K562 (cell line): ENCODE measurements at regions not wholly inside any gene's neighbourhood (a gene's known extent, or its start where the extent isn't known, plus 50 kb on each side); places are given as distances from the start of the nearest gene placed in this dataset.

Source experiments
- ATAC-seq: fragments of 200-7000 bp; cut with Tn5 transposase; 3 replicates; pipeline ENCODE4 v1.9.1; 2020; ENCODE audit warnings: moderate library complexity
- BruUV-seq: library from RNA; stranded (reverse); fragments of 400-500 nt; replicated peaks from 2 replicates; lab custom pipeline; 2021; lab: Mats Ljungman, UMichigan
- CTCF ChIA-PET: fragments of 300-600 bp; formaldehyde crosslinking; extraction: SDS; loops from one replicate; lab custom pipeline; 2021; ENCODE audit warnings: low intra/inter-chr PET ratio; lab: Yijun Ruan, JAX
- POLR2A ChIA-PET: fragments of 300-600, 350-650 bp; sonication (Branson Sonifier 250); formaldehyde crosslinking; extraction: SDS; loops from one replicate; lab custom pipeline; 2021; ENCODE audit warnings: antibody characterized with exemption, inconsistent platforms; lab: Yijun Ruan, JAX
- DNase-seq, 4 experiments: peaks; one replicate each; pipeline versions ENCODE4 v3.0.0 to v3.0.0-alpha.2; 2011 to 2018; ENCODE audit warnings: low spot score in 3 of 4, mixed read lengths in 3 of 4; ENCODE audit errors: extremely low read depth in 1 of 4
- FAIRE-seq: peaks from 2 replicates; lab custom pipeline; 2011; peaks lifted over from hg19 to GRCh38; lab: Jason Lieb, UNC
- H2AFZ ChIP-seq: 2 replicates; pipeline ENCODE4 v1.6.0; 2011; ENCODE audit warnings: low read depth, low read length, control low read depth, inconsistent platforms
- H3K27ac ChIP-seq: fragments of 200-600 bp; 3 replicates; pipeline ENCODE4 v1.8.0; 2011; ENCODE audit warnings: low read depth, mild to moderate bottlenecking, control low read depth, inconsistent platforms, low read length, moderate library complexity, mixed read lengths; ENCODE audit errors: extremely low read depth
- H3K27me3 ChIP-seq, 2 experiments: fragments of 300-600 bp in 1 of 2; 2 replicates in 1 of 2; 3 replicates in 1 of 2; pipeline versions ENCODE4 v1.6.0 to v1.8.0; 2011; ENCODE audit warnings: inconsistent platforms in 2 of 2, low read length in 2 of 2, mild to moderate bottlenecking in 1 of 2, mixed read lengths in 1 of 2, moderate library complexity in 1 of 2; ENCODE audit not compliant: control insufficient read depth in 2 of 2, insufficient read depth in 2 of 2
- H3K36me3 ChIP-seq: fragments of 300-600 bp; 3 replicates; pipeline ENCODE4 v1.8.0; 2011; ENCODE audit warnings: mild to moderate bottlenecking, low read length, inconsistent platforms; ENCODE audit not compliant: control insufficient read depth, insufficient read depth
- H3K4me1 ChIP-seq, 2 experiments: fragments of 200-600 bp in 1 of 2; replicated peaks in 1 of 2; 2 replicates in 1 of 2; 3 replicates in 1 of 2; pipeline versions ENCODE4 v1.5.1 to v1.8.0; 2011; ENCODE audit warnings: inconsistent platforms in 2 of 2, low read length in 2 of 2, mild to moderate bottlenecking in 1 of 2, mixed read lengths in 1 of 2, moderate library complexity in 1 of 2; ENCODE audit not compliant: control insufficient read depth in 2 of 2, insufficient read depth in 2 of 2
- H3K4me2 ChIP-seq: 2 replicates; pipeline ENCODE4 v1.6.1; 2011; ENCODE audit warnings: low read length, control low read depth, inconsistent platforms, mixed read lengths; ENCODE audit not compliant: insufficient read depth
- H3K4me3 ChIP-seq: fragments of 200-600 bp; sonication (generic), shearing (Covaris generic); 2 replicates; pipeline ENCODE4 v1.5.1; 2016; ENCODE audit warnings: control low read depth, inconsistent platforms
- H3K79me2 ChIP-seq: fragments of 200-600 bp; 3 replicates; pipeline ENCODE4 v1.8.0; 2011; ENCODE audit warnings: low read length, inconsistent platforms; ENCODE audit not compliant: control insufficient read depth, insufficient read depth
- H3K9ac ChIP-seq, 2 experiments: 2 replicates each; pipeline versions ENCODE4 v1.6.0 to v1.6.1; 2011; ENCODE audit warnings: low read depth in 2 of 2, low read length in 2 of 2, control low read depth in 1 of 2, inconsistent platforms in 1 of 2, mild to moderate bottlenecking in 1 of 2, mixed read lengths in 1 of 2; ENCODE audit not compliant: insufficient read depth in 1 of 2
- H3K9me1 ChIP-seq: one replicate; pipeline ENCODE4 v1.6.0; 2011; ENCODE audit warnings: inconsistent platforms, mild to moderate bottlenecking, low read length, moderate library complexity; ENCODE audit not compliant: control insufficient read depth, insufficient read depth
- H3K9me3 ChIP-seq: replicated peaks from 2 replicates; pipeline ENCODE4 v1.5.1; 2011; ENCODE audit warnings: low read depth, low read length, inconsistent platforms; ENCODE audit not compliant: control insufficient read depth, insufficient read depth
- H4K20me1 ChIP-seq: replicated peaks from 2 replicates; pipeline ENCODE4 v1.6.1; 2011; ENCODE audit warnings: low read length, inconsistent platforms, mixed read lengths; ENCODE audit not compliant: control insufficient read depth, insufficient read depth
- BHLHE40 ChIP-seq: IDR thresholded peaks from 2 replicates; pipeline ENCODE4 v1.6.1; 2011; ENCODE audit warnings: low read length, improper control_type of control experiment
- CBX5 ChIP-seq: IDR thresholded peaks from 2 replicates; pipeline ENCODE4 v1.6.1; 2014; ENCODE audit warnings: low read depth, borderline replicate concordance
- CEBPZ ChIP-seq: fragments of 150-350 bp; IDR thresholded peaks from 2 replicates; pipeline ENCODE4 v1.6.1; 2014; ENCODE audit warnings: low read depth, mild to moderate bottlenecking, low read length, borderline replicate concordance
- DLX4 ChIP-seq: fragments of 250-450 bp; sonication (Bioruptor Pico); IDR thresholded peaks from 2 replicates; pipeline ENCODE4 v1.6.1; 2021; ENCODE audit warnings: mild to moderate bottlenecking
- EWSR1 ChIP-seq: fragments of 450-650 bp; IDR thresholded peaks from 2 replicates; pipeline ENCODE4 v1.6.1; 2018; ENCODE audit warnings: borderline replicate concordance, mild to moderate bottlenecking, low read depth, moderate library complexity; ENCODE audit not compliant: partially characterized antibody
- GABPB1 ChIP-seq: sonication (generic); formaldehyde crosslinking; IDR thresholded peaks from 2 replicates; pipeline ENCODE4 v1.8.0; 2022; ENCODE audit warnings: mild to moderate bottlenecking, missing genetic modification reagents
- GTF2F1 ChIP-seq: IDR thresholded peaks from 2 replicates; pipeline ENCODE4 v1.6.1; 2011; ENCODE audit warnings: low read depth, low read length, improper control_type of control experiment
- NBN ChIP-seq: fragments of 450-650 bp; IDR thresholded peaks from 2 replicates; pipeline ENCODE4 v1.6.1; 2016; ENCODE audit warnings: low read depth, mild to moderate bottlenecking
- NFYB ChIP-seq: IDR thresholded peaks from 2 replicates; pipeline ENCODE4 v1.6.1; 2011; ENCODE audit warnings: mild to moderate bottlenecking, moderate library complexity; ENCODE audit not compliant: insufficient read length; ENCODE audit errors: extremely low read depth
- RAD51 ChIP-seq: fragments of 450-650 bp; IDR thresholded peaks from 2 replicates; pipeline ENCODE4 v1.7.1; 2016; ENCODE audit warnings: low read depth, mild to moderate bottlenecking, borderline replicate concordance
- RCOR1 ChIP-seq, 2 experiments: IDR thresholded peaks; 2 replicates each; pipeline ENCODE4 v1.6.1; 2012; ENCODE audit warnings: low read depth in 2 of 2, low read length in 2 of 2, borderline replicate concordance in 1 of 2, improper control_type of control experiment in 1 of 2
- SIN3B ChIP-seq: fragments of 450-650 bp; IDR thresholded peaks from 2 replicates; pipeline ENCODE4 v1.6.1; 2017; ENCODE audit warnings: low read depth, mild to moderate bottlenecking, moderate library complexity
- SLC30A9 ChIP-seq: fragments of 250-450 bp; sonication (Bioruptor Pico); IDR thresholded peaks from 2 replicates; pipeline ENCODE4 v1.8.0; 2022; ENCODE audit warnings: mild to moderate bottlenecking, moderate library complexity
- SP2 ChIP-seq: IDR thresholded peaks from 2 replicates; pipeline ENCODE4 v1.6.1; 2011; ENCODE audit warnings: mild to moderate bottlenecking, low read depth, low read length, moderate library complexity; ENCODE audit not compliant: poor library complexity, severe bottlenecking; ENCODE audit errors: extremely low read depth
- SREBF1 ChIP-seq: fragments of 150-350 bp; IDR thresholded peaks from 2 replicates; pipeline ENCODE4 v1.6.1; 2014; ENCODE audit warnings: antibody characterized with exemption, low read depth, low read length, borderline replicate concordance
- TAF1 ChIP-seq: IDR thresholded peaks from 2 replicates; pipeline ENCODE4 v1.6.1; 2011; ENCODE audit warnings: mild to moderate bottlenecking, low read length, moderate library complexity; ENCODE audit not compliant: insufficient read depth, control insufficient read depth, severe bottlenecking; ENCODE audit errors: extremely low read depth
- ZNF140 ChIP-seq: fragments of 250-450 bp; sonication (Bioruptor Pico); IDR thresholded peaks from 2 replicates; pipeline ENCODE4 v1.8.0; 2021; ENCODE audit warnings: moderate library complexity, mild to moderate bottlenecking, inconsistent platforms
- ZNF175 ChIP-seq: fragments of 200-800 bp; sonication (Bioruptor generic); IDR thresholded peaks from 2 replicates; pipeline ENCODE4 v1.6.1; 2016; ENCODE audit warnings: low read depth, mild to moderate bottlenecking, missing genetic modification characterization, missing compliant biosample characterization
- WGBS: fragments of 100-300 bp; shearing (Covaris generic); methylation state at CpG from one replicate; pipeline ENCODE4 v1.1.6; 2016; ENCODE audit warnings: low coverage, mixed read lengths; ENCODE audit not compliant: insufficient coverage; ENCODE audit errors: missing lambda C conversion rate; 5-methylcytosine and 5-hydroxymethylcytosine counted together
- in situ Hi-C: fragments of 300-500 bp; cut with MboI; formaldehyde crosslinking; loops from 4 replicates; pipeline ENCODE4 v1.15.0; 2018; ENCODE audit warnings: inconsistent platforms, mixed read lengths
- intact Hi-C: fragments of 100-400 bp; cut with micrococcal nuclease; formaldehyde crosslinking; loops from 2 replicates; pipeline ENCODE4 v1.14.2; 2022

GRCh38 chr10:107741971-107742370, 577.5 kb upstream of the SORCS1 start:
- no peak for ATAC-seq
- Histone ChIP-seq H3K4me1 (no peaks in the 10 kb centered on the region), H3K27me3 (no peaks in the 10 kb centered on the region), H3K27ac (no peak overlapping the region), H2AFZ (no peak overlapping the region), H3K9ac (no peak overlapping the region), H3K36me3 (no peaks in the 10 kb centered on the region), H3K4me2 (no peak overlapping the region), H3K79me2 (no peaks in the 10 kb centered on the region), H3K4me3 (no peak overlapping the region), H3K9me3 (no peaks in the 10 kb centered on the region), H3K9me1 (no peaks in the 10 kb centered on the region), H4K20me1 (no peaks in the 10 kb centered on the region)
- POLR2A ChIA-PET, result no interaction called here
- 7% methylated on average over 3 of the region's 3 CpGs for WGBS
- no TSS peak for BruUV-seq
- in situ Hi-C loops, result no loop called here
- intact Hi-C loops, result no loop called here
- DNase-seq, result no peak
- CTCF ChIA-PET, result no interaction called here
- no peak for FAIRE-seq
- TF ChIP-seq TAF1 (no peak), NBN (no peak), ZNF140 (no peak), CEBPZ (no peak), ZNF175 (CRISPR knock-in tag) (no peak), SP2 (no peak), RAD51 (no peak), GTF2F1 (no peak), BHLHE40 (no peak), NFYB (no peak), GABPB1 (CRISPR knock-in tag) (no peak), DLX4 (no peak), EWSR1 (no peak), CBX5 (no peak), SIN3B (no peak), SREBF1 (no peak), RCOR1 (IDR thresholded peaks at IDR 0.05; ENCODE audit: borderline replicate concordance in 1 of 2, low read depth in 2 of 2, low read length in 2 of 2) (no peak), SLC30A9 (CRISPR knock-in tag) (no peak)
